G401 (cell line): ENCODE measurements at regions not wholly inside any gene's neighbourhood (a gene's known extent, or its start where the extent isn't known, plus 50 kb on each side); places are given as distances from the start of the nearest gene placed in this dataset.

Experiments used
- DNase-seq: peaks from one replicate; pipeline ENCODE4 v3.0.0-alpha.2; 2015; ENCODE audit warnings: low spot score
- in situ Hi-C: cut with HindIII; loops from 2 replicates; pipeline ENCODE4 v1.10.0; 2016; ENCODE audit warnings: low sequenced_read_pairs, mixed read lengths

DNA sequence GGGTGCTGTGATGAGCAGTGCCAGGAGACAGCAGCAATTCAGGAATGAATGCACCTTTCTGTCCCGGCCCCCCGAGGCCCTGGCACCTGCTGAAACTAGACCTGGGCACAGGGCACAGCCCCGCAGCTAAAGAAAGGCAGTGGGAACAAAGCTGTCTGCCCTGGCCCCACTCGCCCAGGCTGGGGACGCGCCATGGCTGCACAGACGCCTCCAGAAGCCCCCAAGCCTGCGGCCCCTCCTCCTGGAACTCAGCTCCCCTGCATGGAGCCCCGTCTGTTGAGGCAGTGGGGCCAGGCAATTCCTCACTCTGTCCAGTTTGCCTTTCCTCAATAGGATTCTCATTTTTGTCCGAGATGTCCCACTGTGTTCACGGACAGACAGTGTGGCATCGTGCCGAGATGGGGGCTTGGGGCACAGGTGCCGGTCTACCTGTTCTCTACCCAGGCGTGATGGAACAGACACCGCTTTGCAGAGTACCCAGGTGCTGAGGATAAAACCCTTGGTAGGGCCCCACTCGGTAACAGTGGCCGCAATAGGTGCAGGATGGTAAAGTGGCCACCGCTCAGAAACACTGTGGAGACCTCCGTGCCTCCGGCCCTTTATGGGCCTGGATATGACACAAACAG, 146.5 kb upstream of the SOX1 start:
- no peak for DNase-seq
- in situ Hi-C loops: no loop called here

DNA sequence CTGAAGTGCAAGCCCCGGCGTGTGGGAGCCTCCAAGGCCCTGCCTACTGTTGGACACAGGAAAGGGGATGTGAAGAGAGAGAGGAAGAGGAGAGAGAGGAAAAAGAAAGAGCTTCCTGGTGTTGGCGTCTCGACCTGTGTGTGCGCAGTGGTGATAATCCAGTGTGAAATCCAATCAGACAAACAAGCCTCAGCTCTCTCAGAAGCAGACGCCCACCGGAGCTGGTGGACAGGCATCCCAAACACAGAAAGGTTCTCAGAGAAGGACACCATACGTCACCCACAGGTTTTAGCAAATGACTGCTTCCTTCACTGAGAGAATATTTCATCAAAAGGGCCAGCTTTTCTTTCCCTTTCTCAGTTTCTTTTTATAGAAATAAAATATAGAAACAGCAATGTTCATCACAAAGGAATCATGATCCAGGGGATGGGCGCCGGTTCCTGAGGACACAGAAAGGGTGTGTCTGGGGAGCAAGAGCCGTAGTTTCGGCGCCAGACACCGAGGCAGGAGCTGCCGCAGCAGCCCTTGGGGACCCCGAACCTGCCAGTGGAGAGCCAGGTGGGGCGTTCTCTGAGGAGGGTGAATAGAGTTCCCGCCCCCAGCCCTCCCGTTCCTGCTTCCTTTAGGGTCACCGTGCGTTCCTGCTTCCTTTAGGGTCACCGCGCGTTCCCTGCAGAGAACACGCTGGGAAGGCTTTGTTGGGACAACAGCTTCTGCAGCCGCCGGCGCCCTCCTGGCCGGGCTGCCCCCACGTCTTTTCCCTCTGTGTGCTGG, 145.8 kb upstream of the SOX1 start:
- in situ Hi-C loops: no loop called here
- no peak for DNase-seq

DNA sequence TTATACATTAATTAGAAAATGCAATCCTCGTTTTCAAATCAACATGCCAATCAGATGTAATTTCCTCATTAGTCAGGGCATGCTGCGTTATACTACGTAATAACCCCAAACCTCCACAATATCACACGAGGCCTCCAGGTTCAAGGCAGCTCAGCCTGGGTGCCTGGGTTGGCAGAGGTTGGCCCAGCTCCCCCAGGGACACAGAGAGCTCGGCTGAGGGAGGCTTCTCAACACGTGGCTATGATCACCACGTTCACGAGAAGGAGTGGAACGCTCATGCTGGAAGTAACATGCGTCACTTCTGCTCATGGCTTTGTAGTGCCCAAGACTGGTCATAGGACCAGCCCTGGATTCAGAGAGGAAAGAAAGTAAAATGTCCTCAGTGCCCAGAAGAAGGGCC, 144.9 kb upstream of the SOX1 start:
- no peak for DNase-seq
- in situ Hi-C loops: no loop called here

DNA sequence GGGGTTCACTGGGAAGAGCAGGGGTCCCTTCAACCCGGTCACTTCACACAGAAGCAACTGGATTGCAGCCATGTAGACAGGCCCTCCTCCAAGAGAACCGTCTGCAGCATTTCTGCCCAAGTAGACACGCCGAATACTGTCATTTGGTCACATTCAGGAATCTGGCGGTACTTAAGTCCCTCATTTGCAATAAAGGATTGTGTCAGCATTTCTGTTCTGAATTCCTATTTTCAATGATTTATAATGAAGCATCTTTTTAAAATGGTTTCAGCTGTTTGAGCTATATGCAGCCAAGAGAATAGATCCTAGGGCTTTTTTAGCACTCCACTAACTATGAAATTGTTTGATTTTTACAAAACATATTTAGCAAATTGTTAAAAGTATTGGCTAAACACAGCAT, 143.5 kb upstream of the SOX1 start:
- DNase-seq: no peak
- in situ Hi-C loops: no loop called here

DNA sequence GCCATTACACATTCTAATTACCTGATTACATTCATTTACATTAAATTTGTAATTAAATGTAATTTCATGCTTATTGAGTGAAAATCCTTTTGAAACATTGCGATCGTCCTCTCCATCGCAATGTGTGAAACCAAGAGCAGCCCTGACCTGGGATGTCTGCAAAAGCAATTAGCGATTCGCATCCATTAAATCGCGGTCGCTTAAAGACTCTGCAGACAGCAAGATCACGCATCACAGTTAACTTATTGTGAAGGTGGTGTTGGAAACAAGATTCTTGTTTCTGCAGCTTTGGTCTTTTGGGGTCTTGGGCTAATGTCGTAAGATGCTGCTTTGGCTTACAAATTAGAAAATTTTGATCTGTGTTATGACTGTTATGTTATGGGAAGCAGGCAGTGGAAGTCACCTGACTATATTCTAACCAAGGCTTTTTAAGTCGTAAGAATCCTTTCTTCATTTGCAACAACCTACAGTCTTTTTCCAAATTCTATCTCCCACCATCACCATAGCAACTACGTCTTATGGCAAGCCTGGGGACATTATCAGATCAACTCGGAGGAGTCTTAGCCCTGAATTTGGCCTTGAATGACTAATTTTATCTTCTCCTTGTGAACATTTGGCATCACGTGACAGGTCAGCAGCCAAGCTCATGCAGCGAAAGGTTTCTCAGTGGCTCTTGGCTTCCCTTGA, 142.8 kb upstream of the SOX1 start:
- in situ Hi-C loops: no loop called here
- no peak for DNase-seq

DNA sequence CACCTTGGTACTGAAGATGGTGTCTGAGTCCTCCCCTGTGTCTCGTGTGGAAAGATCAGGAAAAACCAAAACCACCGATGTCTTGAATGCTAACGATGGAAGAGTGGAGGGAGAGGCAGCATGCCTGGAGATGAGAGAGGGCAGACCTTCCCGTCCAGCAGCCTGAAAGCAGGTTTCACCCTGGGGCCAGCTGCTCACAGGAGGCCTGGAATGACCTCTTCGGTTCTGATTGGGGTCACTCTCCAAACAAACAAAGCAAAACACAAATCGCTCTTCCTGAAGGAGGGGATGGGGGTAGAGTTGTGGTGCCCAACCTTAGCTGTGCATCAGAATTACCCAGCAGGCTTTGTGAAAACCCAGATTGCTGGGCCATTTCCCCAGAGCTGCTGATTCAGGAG, 142.3 kb upstream of the SOX1 start:
- in situ Hi-C loops: no loop called here
- DNase-seq: no peak

DNA sequence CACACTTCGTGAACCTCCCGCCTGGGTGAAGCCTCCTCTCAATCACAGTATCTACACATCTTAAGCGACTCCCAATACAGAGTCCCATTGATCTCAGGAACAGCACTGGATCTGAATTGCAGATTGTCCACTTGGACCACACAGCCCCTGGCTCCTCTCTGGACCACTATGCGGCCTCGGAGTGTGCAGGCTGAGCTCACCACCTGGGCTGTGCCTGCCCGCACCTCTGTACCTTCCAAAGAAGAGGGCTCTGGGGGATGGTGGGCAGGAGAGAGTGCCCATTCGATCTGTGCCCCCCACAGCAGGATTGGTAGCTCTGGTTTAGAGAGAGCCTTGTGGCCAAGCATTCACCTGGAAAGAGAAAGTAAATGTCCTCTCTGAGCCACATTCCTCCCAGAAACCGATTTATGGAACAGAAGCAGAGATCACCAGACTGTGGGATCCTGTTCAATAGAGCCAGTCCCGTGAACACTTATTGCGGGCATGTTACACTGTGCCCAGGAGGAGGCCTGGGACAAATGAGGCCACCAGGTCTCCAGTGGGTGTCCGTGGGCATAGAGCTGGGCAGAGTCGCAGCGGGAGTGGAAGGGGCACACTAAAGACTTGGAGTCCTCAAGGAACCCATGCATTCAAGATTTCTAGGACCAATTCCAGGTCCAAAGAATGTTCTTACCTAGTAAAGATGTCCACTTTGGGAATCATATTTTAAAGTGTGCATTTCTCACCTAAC, 141.6 kb upstream of the SOX1 start:
- no peak for DNase-seq
- in situ Hi-C loops: no loop called here

DNA sequence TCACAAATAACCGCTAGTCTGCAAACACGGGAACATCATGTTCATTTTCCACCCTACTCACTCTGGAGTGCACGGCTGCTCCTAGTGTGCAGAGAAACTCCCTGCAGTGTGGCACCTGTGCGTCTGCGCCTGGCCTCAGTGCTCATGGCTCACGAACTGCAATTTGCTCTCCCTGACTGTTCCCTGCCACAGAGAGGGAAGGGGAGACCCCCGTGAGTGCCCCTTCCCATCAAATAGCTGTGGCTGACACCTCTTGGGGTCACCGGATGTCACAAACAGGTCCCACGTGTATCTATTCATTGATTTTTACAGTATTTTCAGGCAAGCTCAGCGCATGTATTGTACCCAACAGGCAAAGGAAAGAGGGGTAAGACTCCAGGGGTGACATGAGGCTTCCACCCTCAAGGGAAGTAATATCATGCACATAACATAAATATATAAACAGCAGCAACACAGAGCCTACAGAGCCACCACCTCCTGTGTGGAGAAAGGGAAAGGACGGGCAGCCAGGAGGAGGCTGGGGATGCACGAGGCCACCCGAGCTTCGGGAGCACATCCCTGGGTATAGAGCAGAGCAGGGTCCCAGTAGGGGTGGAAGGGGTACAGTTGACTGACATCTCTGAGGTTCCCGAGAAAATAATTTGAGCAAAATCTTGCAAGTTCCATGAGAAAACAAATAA, 140.3 kb upstream of the SOX1 start:
- in situ Hi-C loops: no loop called here
- DNase-seq: no peak

DNA sequence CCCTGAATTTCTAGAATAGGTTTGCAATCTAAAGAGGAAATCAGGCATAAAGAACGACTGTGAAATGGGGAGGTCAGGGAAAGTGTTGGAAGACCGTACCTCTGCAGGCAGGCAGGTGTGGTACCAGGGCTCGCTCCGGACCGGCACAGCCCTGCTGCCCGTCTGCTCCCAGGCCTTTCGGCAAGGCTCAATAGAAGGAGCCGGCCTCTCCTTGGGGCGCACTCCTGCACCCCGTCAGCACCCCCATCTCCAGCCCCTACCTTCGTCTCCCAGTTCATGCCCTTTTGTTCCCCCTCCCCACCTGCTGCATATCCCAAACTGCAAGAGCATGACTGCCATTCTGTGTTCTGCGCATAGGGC, 139.8 kb upstream of the SOX1 start:
- in situ Hi-C loops: no loop called here
- DNase-seq: no peak

DNA sequence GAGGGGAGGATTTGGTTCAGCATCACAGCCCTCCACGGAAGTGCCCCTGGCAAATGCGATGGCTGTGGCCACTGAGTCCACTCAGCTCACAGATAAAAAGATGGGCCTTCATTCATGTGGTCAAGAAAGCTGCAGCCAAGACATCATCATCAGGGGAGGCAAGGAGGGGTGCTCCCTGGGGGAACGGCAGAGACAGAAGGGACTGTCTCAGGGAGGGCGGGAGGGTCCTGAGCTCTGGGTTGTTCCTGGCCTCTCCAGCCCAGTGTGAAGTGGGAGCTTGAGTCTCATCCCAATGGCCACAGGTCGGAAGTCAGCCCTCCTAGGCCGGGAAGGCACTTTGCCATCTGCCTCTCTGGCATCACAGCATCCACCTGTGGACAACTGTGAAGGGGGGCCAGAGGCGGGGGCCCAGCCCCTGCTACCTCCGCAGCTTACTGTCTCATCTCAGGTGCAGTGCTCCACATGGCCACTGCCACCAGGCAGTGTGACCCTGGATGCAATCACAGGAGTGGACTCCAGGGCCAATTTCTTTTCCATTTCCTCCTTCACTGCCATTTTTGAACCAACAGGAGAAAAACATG, 137.8 kb upstream of the SOX1 start:
- DNase-seq: no peak
- in situ Hi-C loops: no loop called here

DNA sequence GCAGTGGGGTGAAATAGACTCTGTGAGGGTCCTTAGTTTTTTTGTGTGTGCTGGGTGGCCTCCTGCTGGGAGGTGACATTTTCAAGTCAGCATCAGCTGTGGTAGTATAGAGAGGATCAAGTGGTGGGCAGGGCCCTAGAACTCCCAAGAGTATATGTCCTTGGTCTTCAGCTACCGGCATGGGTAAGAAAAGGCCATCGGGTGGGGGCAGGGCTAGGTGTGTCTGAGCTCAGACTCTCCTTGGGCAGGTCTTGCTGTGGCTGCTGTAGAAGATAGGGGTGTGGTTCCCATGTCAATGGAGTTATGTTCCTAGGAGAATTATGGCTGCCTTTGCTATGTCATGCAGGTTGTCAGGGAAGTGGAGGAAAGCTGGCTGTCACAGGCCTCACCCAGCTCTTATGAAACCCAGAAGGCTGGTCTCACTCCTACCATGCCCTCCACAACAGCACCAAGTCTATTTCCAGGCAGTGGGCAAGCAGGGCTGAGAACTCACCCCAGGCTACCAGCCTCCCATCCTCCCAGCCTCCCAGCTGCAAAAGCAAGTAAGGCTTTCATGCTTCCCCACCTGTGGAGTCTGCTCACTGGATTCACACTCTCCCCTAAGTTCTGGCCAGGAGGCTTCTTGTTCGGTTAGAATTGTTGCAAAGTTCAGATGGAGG, 130.6 kb upstream of the SOX1 start:
- DNase-seq: no peak
- in situ Hi-C loops: no loop called here

DNA sequence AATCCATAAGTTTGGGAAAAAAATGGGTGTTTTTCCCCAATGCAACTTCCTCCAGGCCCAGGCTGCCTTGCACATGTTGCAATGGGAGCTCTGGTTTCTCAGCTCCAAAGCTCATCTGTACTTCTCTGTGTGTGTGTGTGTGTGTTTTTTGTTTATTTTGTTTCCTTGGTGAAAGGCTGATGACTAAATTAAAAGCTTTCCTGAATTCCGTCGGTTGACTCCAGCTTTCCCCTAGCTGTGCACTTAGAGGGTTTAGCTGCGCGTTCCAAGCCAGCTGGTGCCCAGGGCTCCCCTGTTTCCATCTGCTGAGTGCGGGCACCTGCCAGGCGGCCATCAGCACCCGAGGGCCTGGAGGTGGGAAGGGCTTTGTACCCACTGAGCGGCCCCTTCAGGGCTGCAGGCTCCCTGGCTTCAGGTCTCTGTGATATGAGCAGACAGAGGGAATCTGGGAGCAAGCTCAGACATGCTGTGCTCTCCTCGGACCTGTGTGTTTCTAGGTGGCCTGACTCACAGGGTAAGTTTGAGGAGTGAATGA, 129.1 kb upstream of the SOX1 start:
- DNase-seq: no peak
- in situ Hi-C loops: no loop called here

DNA sequence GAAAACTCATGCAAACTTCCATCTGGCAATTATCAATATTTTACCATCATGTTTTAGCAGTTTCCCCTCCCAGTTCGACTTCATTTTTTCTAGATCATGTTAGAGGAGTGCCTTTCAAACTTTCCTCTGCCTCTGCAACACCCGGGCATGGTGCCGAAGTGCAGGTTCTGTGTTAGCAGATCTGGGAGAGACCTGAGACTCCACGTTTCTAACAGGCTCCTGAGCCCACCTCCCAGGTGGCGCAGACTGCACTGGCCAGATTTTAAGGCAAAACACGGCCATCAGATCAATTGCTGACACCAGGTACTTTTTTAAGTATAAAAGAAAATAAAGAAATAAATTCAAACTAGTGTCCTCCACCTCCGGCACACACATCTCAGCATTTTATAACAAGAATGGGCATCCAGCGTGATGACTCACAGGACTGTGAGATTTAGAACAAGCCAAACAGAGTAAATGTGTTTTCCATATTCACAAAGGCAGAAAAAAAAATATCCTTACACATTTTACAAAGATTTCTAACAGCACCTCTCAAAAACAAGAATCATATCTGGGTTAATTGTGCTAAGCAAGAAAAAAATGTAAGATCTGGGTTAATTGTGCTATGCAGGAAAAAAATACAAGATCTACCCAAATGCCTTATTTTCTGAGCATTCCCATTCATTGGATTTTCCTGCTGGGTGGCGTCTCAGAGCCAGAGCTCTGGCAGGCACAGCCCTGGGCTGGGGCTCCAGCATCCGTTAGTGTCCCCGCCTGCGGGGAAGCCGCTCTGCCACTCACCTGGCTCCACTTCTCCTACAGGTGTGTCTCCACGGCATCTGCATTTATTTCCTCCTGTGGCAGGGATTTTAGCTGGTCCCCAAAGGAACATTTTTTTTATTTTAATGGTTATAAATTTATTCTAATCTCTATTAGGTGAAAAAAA, 127.9 kb upstream of the SOX1 start:
- in situ Hi-C loops: no loop called here
- no peak for DNase-seq

DNA sequence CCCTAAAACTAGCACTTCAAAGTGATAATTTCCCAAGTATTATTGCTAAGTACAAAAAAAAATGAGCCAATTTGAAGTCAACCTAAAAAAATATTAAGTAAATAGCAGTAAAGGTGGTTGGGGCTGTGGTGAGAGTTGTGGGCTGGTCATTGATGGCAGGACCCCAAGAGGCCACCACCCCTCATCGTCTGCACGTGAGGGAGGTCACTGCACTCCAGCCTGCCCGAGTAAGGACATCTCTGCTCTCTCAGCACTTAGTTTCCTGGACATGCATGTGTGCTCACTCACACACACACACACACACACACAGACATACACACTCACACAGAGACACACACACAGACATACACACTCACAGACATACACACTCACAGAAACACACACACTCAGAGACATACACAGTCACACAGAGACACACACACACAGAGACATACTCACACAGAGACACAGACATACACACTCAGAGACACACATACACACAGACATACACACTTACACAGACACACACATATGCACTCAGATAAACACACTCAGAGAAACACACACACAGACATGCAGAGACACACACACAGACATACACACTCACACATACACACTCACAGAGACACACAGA, 127.2 kb upstream of the SOX1 start:
- in situ Hi-C loops: no loop called here
- DNase-seq: no peak

DNA sequence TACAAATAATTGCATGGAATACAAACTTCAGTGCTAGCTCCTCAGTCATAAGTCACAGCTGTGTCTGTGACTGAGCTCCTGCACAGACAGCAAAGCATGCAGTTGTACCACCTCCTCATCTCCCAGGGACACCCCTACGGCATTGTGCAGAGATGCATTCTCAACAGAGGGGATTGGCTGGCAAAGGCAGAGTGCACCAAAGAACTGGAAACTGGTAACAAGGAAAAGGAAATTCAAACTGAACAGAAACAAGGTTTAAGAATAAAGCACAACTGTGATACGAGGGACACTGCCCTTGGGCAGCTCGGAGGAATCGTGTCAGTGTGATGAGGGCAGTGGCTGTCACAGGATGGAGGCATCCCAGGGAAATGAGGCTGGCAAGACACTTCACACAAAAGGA, 126.1 kb upstream of the SOX1 start:
- DNase-seq: no peak
- in situ Hi-C loops: no loop called here

DNA sequence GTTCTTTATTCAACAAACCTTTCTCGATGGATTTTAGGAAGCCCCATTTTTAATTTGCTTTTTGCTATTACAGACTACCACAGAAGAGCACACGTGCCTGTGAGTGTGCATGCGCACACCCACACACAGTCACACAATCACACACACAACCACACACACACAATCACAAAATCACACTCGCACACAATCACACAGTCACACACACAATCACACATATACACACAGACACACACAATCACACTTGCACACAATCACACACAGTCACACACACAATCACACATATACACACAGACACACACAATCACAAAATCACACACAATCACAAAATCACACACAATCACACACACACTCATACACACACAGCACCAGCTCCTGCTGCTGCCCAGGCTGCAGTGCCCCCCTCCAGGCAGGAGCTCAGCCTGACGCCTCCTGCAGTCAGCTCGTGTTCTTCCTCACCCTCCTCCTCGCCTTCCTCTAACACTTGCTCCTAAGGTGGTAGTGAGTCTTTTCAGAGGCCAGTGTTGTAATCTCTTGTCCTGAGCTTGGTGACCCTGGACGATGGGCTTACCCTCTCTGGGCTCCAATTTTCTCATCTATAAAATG, 125.0 kb upstream of the SOX1 start:
- in situ Hi-C loops: no loop called here
- DNase-seq: no peak
